Fibroblast of lung (primary cell): ENCODE measurements at regions not wholly inside any gene's neighbourhood (a gene's known extent, or its start where the extent isn't known, plus 50 kb on each side); places are given as distances from the start of the nearest gene placed in this dataset.

Experiments used
- EZH2 ChIP-seq: IDR thresholded peaks from 2 replicates; pipeline ENCODE4 v1.5.1; 2012; ENCODE audit warnings: low read length, control low read depth, mild to moderate bottlenecking; ENCODE audit errors: missing control alignments
- TF ChIP-seq, protein P1 (sequence below), 2 donors: IDR thresholded peaks in 1 of 2; conservative IDR thresholded peaks in 1 of 2; 1 replicate in 1 of 2; 2 replicates in 1 of 2; pipeline ENCODE4 v1.5.1; 2011 to 2012; ENCODE audit warnings: low read length in 2 of 2, control low read depth in 1 of 2, inconsistent platforms in 1 of 2, low read depth in 1 of 2, mild to moderate bottlenecking in 1 of 2

DNA sequence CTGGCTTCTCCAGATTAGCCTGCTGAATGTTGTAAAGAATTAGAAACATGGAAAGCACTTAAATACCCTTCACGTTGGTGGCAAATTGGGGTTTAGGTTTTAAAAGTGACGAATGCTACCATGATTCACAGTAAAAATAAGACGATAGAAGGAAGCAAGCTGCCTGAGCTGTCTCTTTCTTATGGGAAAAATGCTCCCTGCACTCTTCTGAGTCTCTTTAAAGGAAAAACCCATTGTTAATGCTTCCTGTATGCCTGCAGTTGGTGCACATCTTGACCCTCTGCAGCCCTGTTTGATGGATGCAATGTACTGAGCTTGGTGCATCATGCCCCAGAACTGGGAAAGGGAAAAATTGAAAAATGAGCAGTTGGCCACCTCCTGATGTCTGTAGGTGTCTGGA lies 258.6 kb upstream of the RASGRP1 start:
- TF ChIP-seq, protein P1, sequence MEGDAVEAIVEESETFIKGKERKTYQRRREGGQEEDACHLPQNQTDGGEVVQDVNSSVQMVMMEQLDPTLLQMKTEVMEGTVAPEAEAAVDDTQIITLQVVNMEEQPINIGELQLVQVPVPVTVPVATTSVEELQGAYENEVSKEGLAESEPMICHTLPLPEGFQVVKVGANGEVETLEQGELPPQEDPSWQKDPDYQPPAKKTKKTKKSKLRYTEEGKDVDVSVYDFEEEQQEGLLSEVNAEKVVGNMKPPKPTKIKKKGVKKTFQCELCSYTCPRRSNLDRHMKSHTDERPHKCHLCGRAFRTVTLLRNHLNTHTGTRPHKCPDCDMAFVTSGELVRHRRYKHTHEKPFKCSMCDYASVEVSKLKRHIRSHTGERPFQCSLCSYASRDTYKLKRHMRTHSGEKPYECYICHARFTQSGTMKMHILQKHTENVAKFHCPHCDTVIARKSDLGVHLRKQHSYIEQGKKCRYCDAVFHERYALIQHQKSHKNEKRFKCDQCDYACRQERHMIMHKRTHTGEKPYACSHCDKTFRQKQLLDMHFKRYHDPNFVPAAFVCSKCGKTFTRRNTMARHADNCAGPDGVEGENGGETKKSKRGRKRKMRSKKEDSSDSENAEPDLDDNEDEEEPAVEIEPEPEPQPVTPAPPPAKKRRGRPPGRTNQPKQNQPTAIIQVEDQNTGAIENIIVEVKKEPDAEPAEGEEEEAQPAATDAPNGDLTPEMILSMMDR (conservative IDR thresholded peaks at IDR 0.05 in 1 of 2, IDR thresholded peaks at IDR 0.05 in 1 of 2; ENCODE audit: low read depth in 1 of 2, low read length in 2 of 2): no peak
- TF ChIP-seq EZH2: no peak
